SH-SY5Y (cell line): ENCODE measurements at regions not wholly inside any gene's neighbourhood (a gene's known extent, or its start where the extent isn't known, plus 50 kb on each side); places are given as distances from the start of the nearest gene placed in this dataset.
A peak's percentile ranks its signal among the peaks of the same experiment; 100 is the strongest.

Experiments
- GATA2 ChIP-seq: IDR thresholded peaks from 2 replicates; pipeline ENCODE4 v1.6.1; 2011; ENCODE audit warnings: mild to moderate bottlenecking, low read depth, low read length
- GATA3 ChIP-seq: IDR thresholded peaks from 2 replicates; pipeline ENCODE4 v1.6.1; 2011; ENCODE audit warnings: low read depth, mild to moderate bottlenecking, low read length, moderate library complexity

- TF ChIP-seq GATA3 (no peak), GATA2 (no peak)
Measured at GRCh38 chr7:106957766-106958165, 86.7 kb upstream of the PRKAR2B start.

- TF ChIP-seq GATA3 = no peak
- no peak for TF ChIP-seq GATA2
Measured at GRCh38 chr7:106959753-106960152, 84.8 kb upstream of the PRKAR2B start.

- TF ChIP-seq GATA3 (no peak), GATA2 (no peak)
Measured at GRCh38 chr7:106962751-106963150, 81.8 kb upstream of the PRKAR2B start.

GRCh38 chr7:106964466-106964865, 80.0 kb upstream of the PRKAR2B start:
- TF ChIP-seq GATA2 = no peak
- TF ChIP-seq GATA3 = no peak

- TF ChIP-seq GATA2 (no peak), GATA3 (no peak)
Measured at GRCh38 chr7:106965108-106965507, 79.4 kb upstream of the PRKAR2B start.

GRCh38 chr7:106966121-106966520, 78.4 kb upstream of the PRKAR2B start:
- TF ChIP-seq GATA3 = no peak
- TF ChIP-seq GATA2 = no peak

GRCh38 chr7:106968160-106968559, 76.3 kb upstream of the PRKAR2B start:
- no peak for TF ChIP-seq GATA2
- TF ChIP-seq GATA3 = no peak

- TF ChIP-seq GATA3 = no peak
- no peak for TF ChIP-seq GATA2
Measured at GRCh38 chr7:106978425-106979420, 65.8 kb upstream of the PRKAR2B start.

GRCh38 chr7:106979551-106980357, 64.8 kb upstream of the PRKAR2B start:
- TF ChIP-seq GATA3 (no peak), GATA2 (peak; percentile 27; the same call in 1 of the 2 replicates)

GRCh38 chr7:106980358-106980685, 64.2 kb upstream of the PRKAR2B start:
- TF ChIP-seq GATA2 (no peak), GATA3 (no peak)

- TF ChIP-seq GATA3 = no peak
- TF ChIP-seq GATA2 = no peak
Measured at GRCh38 chr7:106982415-106982814, 62.1 kb upstream of the PRKAR2B start.

GRCh38 chr7:106984034-106984433, 60.5 kb upstream of the PRKAR2B start:
- no peak for TF ChIP-seq GATA2
- no peak for TF ChIP-seq GATA3

GRCh38 chr7:106986450-106986977, 58.0 kb upstream of the PRKAR2B start:
- no peak for TF ChIP-seq GATA3
- no peak for TF ChIP-seq GATA2

- TF ChIP-seq GATA2 (no peak), GATA3 (no peak)
Measured at GRCh38 chr7:106987777-106988176, 56.7 kb upstream of the PRKAR2B start.
